ENCODE measurements at regions not wholly inside any gene's neighbourhood (a gene's known extent, or its start where the extent isn't known, plus 50 kb on each side); places are given as distances from the start of the nearest gene placed in this dataset.

DNA sequence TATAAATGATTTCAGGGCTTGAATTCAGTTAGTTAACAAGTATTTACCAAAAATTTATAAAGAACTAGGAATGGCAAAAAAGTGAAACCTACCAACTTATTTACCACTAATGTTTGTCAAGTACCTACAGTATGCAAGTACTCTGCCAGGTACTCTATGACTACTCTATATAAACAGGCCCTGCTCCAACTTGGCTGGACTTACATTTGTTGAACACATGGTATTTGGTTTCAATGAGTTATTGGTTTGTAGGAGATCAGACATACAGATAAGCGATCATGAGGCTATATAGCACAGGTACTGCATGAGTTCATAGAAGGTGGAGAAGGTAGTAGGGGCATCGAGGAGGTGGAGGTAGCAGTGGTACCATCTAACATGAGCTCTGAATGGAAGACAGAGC lies 159.9 kb upstream of the PDGFD start:
- Histone ChIP-seq H3K4me3 (ENCODE audit: low read length in 3 of 3) (no peak overlapping the region), H3K9ac (ENCODE audit: low read length in 3 of 3) (no peak overlapping the region), H3K27ac (ENCODE audit: low read depth in 2 of 2, low read length in 2 of 2) (no peak overlapping the region), H3K4me1 (ENCODE audit: control insufficient read depth in 2 of 3, insufficient read depth in 2 of 3, low read depth in 1 of 3, low read length in 3 of 3) (no peaks in the 10 kb centered on the region), H3K27me3 (ENCODE audit: control insufficient read depth, insufficient read depth, low read length) (no peaks in the 10 kb centered on the region), H3K36me3 (ENCODE audit: control insufficient read depth in 2 of 3, insufficient read depth in 3 of 3, low read length in 3 of 3) (no peaks in the 10 kb centered on the region), H3K9me3 (ENCODE audit: control insufficient read depth in 2 of 3, insufficient read depth in 1 of 3, low read length in 3 of 3) (no peaks in the 10 kb centered on the region)
- FAIRE-seq (no peak), DNase-seq (no peak)
- TF ChIP-seq, protein P1, sequence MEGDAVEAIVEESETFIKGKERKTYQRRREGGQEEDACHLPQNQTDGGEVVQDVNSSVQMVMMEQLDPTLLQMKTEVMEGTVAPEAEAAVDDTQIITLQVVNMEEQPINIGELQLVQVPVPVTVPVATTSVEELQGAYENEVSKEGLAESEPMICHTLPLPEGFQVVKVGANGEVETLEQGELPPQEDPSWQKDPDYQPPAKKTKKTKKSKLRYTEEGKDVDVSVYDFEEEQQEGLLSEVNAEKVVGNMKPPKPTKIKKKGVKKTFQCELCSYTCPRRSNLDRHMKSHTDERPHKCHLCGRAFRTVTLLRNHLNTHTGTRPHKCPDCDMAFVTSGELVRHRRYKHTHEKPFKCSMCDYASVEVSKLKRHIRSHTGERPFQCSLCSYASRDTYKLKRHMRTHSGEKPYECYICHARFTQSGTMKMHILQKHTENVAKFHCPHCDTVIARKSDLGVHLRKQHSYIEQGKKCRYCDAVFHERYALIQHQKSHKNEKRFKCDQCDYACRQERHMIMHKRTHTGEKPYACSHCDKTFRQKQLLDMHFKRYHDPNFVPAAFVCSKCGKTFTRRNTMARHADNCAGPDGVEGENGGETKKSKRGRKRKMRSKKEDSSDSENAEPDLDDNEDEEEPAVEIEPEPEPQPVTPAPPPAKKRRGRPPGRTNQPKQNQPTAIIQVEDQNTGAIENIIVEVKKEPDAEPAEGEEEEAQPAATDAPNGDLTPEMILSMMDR (IDR thresholded peaks at IDR 0.05; ENCODE audit: borderline replicate concordance, extremely low read depth, insufficient read depth), result no peak
- intact Hi-C loops (cut with DNase I), result no loop called here

DNA sequence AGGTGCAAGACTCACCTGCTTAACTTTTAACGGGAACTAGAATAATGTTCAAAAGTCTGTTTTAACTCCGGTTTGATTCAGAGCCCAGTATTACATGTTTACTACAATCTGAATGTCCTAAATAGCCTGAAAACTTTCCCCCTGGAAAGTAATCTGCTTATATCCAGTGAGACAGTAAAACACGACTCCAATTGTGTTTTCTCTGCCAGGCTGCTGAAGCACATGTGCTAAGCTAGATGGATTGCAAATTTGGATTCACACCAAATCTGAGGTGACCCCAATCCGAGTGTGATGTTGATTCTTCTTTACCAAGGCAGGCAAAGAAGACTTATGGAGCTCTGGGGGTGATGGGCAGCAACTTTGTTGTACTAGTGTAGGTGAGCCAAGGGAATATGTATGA lies 158.7 kb upstream of the PDGFD start:
- intact Hi-C loops (cut with DNase I), result no loop called here
- no peak overlapping the region for H3K9ac ChIP-seq (ENCODE audit: low read length in 3 of 3)
- H3K4me1 ChIP-seq (ENCODE audit: control insufficient read depth in 2 of 3, insufficient read depth in 2 of 3, low read depth in 1 of 3, low read length in 3 of 3), result no peaks in the 10 kb centered on the region
- no peaks in the 10 kb centered on the region for H3K27me3 ChIP-seq (ENCODE audit: control insufficient read depth, insufficient read depth, low read length)
- no peaks in the 10 kb centered on the region for H3K36me3 ChIP-seq (ENCODE audit: control insufficient read depth in 2 of 3, insufficient read depth in 3 of 3, low read length in 3 of 3)
- no peak overlapping the region for H3K27ac ChIP-seq (ENCODE audit: low read depth in 2 of 2, low read length in 2 of 2)
- TF ChIP-seq, protein P1 (IDR thresholded peaks at IDR 0.05; ENCODE audit: borderline replicate concordance, extremely low read depth, insufficient read depth), result no peak
- FAIRE-seq (no peak), DNase-seq (no peak)
- no peaks in the 10 kb centered on the region for H3K9me3 ChIP-seq (ENCODE audit: control insufficient read depth in 2 of 3, insufficient read depth in 1 of 3, low read length in 3 of 3)
- H3K4me3 ChIP-seq (ENCODE audit: low read length in 3 of 3), result no peak overlapping the region

DNA sequence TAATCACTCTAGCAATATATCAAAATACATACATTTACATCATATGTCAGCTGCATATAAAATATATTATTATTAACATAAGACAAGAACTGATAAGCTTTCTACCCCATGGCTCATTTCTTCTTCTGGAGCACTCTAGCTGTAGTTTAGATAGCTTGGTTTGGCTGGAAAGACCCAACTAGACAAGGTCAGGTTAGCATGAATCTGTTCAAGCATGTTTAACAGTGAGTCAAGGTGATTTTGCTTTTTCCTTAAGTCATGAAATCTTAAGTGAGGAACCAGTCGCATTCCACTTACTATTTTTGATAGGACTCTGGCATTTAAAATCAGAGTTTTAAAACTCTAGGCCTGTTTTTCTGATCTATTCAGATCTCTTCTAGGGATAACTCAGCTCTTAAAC lies 157.0 kb upstream of the PDGFD start:
- no peaks in the 10 kb centered on the region for H3K36me3 ChIP-seq (ENCODE audit: control insufficient read depth in 2 of 3, insufficient read depth in 3 of 3, low read length in 3 of 3)
- no peaks in the 10 kb centered on the region for H3K4me1 ChIP-seq (ENCODE audit: control insufficient read depth in 2 of 3, insufficient read depth in 2 of 3, low read depth in 1 of 3, low read length in 3 of 3)
- no peak overlapping the region for H3K9ac ChIP-seq (ENCODE audit: low read length in 3 of 3)
- no peak overlapping the region for H3K27ac ChIP-seq (ENCODE audit: low read depth in 2 of 2, low read length in 2 of 2)
- TF ChIP-seq, protein P1 (IDR thresholded peaks at IDR 0.05; ENCODE audit: borderline replicate concordance, extremely low read depth, insufficient read depth), result no peak
- no peak overlapping the region for H3K4me3 ChIP-seq (ENCODE audit: low read length in 3 of 3)
- no peaks in the 10 kb centered on the region for H3K9me3 ChIP-seq (ENCODE audit: control insufficient read depth in 2 of 3, insufficient read depth in 1 of 3, low read length in 3 of 3)
- no peak for FAIRE-seq
- DNase-seq, result no peak
- intact Hi-C loops (cut with DNase I), result no loop called here
- H3K27me3 ChIP-seq (ENCODE audit: control insufficient read depth, insufficient read depth, low read length), result no peaks in the 10 kb centered on the region

DNA sequence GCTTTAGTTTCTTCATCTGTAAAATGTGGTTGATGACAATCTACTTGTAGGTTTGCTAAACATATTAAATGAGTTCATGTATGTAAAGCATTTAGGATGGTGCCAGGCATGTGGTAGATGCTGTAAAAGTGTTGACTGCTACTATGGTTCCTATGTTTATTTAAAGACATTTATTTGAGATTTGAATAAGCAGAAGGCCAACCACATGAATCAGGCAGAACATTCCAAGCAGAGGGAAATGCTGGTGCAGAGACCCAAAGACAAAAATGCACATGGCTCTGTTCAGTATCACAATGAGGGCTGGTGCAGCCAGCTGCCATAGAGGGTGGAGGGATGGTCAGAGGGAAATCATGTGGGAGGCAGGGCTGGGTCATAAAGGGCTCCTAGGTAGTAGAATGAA lies 156.2 kb upstream of the PDGFD start:
- H3K27ac ChIP-seq (ENCODE audit: low read depth in 2 of 2, low read length in 2 of 2), result no peak overlapping the region
- DNase-seq (no peak), FAIRE-seq (no peak)
- H3K36me3 ChIP-seq (ENCODE audit: control insufficient read depth in 2 of 3, insufficient read depth in 3 of 3, low read length in 3 of 3), result no peaks in the 10 kb centered on the region
- no peaks in the 10 kb centered on the region for H3K27me3 ChIP-seq (ENCODE audit: control insufficient read depth, insufficient read depth, low read length)
- H3K4me1 ChIP-seq (ENCODE audit: control insufficient read depth in 2 of 3, insufficient read depth in 2 of 3, low read depth in 1 of 3, low read length in 3 of 3), result no peaks in the 10 kb centered on the region
- no peak overlapping the region for H3K9ac ChIP-seq (ENCODE audit: low read length in 3 of 3)
- H3K9me3 ChIP-seq (ENCODE audit: control insufficient read depth in 2 of 3, insufficient read depth in 1 of 3, low read length in 3 of 3), result no peaks in the 10 kb centered on the region
- intact Hi-C loops (cut with DNase I), result no loop called here
- TF ChIP-seq, protein P1 (IDR thresholded peaks at IDR 0.05; ENCODE audit: borderline replicate concordance, extremely low read depth, insufficient read depth), result no peak
- H3K4me3 ChIP-seq (ENCODE audit: low read length in 3 of 3), result no peak overlapping the region

Measured in kidney (tissue), 13 donors.